HL-60 (cell line): ENCODE measurements at regions not wholly inside any gene's neighbourhood (a gene's known extent, or its start where the extent isn't known, plus 50 kb on each side); places are given as distances from the start of the nearest gene placed in this dataset.

Experiments used
- DNase-seq, 2 experiments: peaks; one replicate each; pipeline ENCODE4 v3.0.0-alpha.2; 2010 to 2020; ENCODE audit warnings: low read depth in 1 of 2, low spot score in 1 of 2
- H3K27ac ChIP-seq: fragments of 250-450 bp; sonication (Bioruptor Pico); replicated peaks from 2 replicates; pipeline ENCODE4 v1.5.1; 2020; ENCODE audit warnings: mild to moderate bottlenecking, moderate library complexity
- H3K27me3 ChIP-seq: fragments of 250-450 bp; sonication (Bioruptor Pico); 2 replicates; pipeline ENCODE4 v1.5.1; 2021; ENCODE audit warnings: mild to moderate bottlenecking, moderate library complexity; ENCODE audit not compliant: insufficient read depth, poor library complexity, severe bottlenecking
- H3K4me3 ChIP-seq: replicated peaks from 2 replicates; pipeline ENCODE4 v1.5.1; 2011; ENCODE audit warnings: mild to moderate bottlenecking, control low read depth, low read length; ENCODE audit not compliant: insufficient read depth
- CTCF ChIP-seq: IDR thresholded peaks from one replicate; pipeline ENCODE4 v1.5.1; 2011; ENCODE audit warnings: low read length, control low read depth, inconsistent platforms; ENCODE audit not compliant: insufficient read depth
- GABPA ChIP-seq: IDR thresholded peaks from 2 replicates; pipeline ENCODE4 v1.6.1; 2012; ENCODE audit warnings: low read depth
- POLR2AphosphoS5 ChIP-seq: IDR thresholded peaks from 2 replicates; pipeline ENCODE4 v1.6.1; 2012; ENCODE audit warnings: low read depth
- SPI1 ChIP-seq: IDR thresholded peaks from 2 replicates; pipeline ENCODE4 v1.6.1; 2012; ENCODE audit warnings: low read depth, mild to moderate bottlenecking, borderline replicate concordance
- TF ChIP-seq, protein P1 (sequence below): IDR thresholded peaks from 2 replicates; pipeline ENCODE4 v1.6.1; 2012; ENCODE audit warnings: low read depth; ENCODE audit not compliant: insufficient replicate concordance

DNA sequence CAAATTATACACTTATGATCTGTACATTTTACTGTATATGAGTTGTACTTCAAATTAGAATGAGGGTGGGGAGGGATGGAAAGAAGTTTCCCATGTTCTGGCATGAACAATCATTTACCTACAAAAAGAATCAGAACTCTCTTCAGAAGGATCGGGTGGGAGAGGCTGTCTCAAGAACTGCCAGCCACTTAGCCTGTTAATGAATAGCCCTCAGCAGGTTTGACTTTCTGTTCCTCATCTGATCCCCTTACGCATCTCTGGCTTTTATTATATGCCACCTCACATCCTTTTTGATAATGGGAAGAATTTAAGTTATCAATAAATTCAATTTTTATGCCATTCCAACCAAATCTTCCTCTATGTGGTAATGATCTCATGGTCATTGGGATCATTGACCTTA is 168.3 kb upstream of the TGFBR2 start:
- H3K27ac ChIP-seq = no peak overlapping the region
- H3K27me3 ChIP-seq = no peaks in the 10 kb centered on the region
- no peak for DNase-seq
- H3K4me3 ChIP-seq = no peak overlapping the region
- TF ChIP-seq CTCF = no peak
- TF ChIP-seq GABPA = no peak

- H3K4me3 ChIP-seq = no peak overlapping the region
- no peak overlapping the region for H3K27ac ChIP-seq
- TF ChIP-seq POLR2AphosphoS5 (no peak), CTCF (no peak), SPI1 (no peak), GABPA (no peak)
- TF ChIP-seq, protein P1, sequence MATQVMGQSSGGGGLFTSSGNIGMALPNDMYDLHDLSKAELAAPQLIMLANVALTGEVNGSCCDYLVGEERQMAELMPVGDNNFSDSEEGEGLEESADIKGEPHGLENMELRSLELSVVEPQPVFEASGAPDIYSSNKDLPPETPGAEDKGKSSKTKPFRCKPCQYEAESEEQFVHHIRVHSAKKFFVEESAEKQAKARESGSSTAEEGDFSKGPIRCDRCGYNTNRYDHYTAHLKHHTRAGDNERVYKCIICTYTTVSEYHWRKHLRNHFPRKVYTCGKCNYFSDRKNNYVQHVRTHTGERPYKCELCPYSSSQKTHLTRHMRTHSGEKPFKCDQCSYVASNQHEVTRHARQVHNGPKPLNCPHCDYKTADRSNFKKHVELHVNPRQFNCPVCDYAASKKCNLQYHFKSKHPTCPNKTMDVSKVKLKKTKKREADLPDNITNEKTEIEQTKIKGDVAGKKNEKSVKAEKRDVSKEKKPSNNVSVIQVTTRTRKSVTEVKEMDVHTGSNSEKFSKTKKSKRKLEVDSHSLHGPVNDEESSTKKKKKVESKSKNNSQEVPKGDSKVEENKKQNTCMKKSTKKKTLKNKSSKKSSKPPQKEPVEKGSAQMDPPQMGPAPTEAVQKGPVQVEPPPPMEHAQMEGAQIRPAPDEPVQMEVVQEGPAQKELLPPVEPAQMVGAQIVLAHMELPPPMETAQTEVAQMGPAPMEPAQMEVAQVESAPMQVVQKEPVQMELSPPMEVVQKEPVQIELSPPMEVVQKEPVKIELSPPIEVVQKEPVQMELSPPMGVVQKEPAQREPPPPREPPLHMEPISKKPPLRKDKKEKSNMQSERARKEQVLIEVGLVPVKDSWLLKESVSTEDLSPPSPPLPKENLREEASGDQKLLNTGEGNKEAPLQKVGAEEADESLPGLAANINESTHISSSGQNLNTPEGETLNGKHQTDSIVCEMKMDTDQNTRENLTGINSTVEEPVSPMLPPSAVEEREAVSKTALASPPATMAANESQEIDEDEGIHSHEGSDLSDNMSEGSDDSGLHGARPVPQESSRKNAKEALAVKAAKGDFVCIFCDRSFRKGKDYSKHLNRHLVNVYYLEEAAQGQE = no peak
Observed at GRCh38 chr3:30439451-30440053, 166.8 kb upstream of the TGFBR2 start.

DNA sequence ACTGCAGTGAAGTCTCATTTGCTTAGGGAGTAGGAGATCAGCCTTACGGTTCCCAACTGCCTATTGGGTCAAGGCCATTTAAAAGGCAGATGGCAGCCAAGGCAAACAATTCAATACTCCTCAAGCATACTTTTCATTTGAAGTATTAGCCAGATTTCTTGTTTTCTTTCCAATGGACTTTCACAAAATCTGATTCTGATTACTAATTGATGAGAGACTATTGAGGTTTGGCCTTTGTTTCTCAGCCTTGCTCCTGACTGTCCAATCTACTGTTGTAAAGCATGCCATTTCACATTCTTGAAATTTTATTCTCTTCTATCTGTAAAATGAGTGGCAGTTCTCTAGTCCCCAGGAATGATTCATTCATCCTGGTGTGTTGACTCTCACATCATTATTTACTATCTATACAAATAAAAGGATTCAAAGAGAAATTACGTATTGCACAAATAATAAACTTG is 166.2 kb upstream of the TGFBR2 start:
- H3K27ac ChIP-seq = no peak overlapping the region
- no peak overlapping the region for H3K4me3 ChIP-seq
- no peak for TF ChIP-seq GABPA
- no peak for TF ChIP-seq POLR2AphosphoS5
- no peak for TF ChIP-seq SPI1
- TF ChIP-seq CTCF = no peak
- TF ChIP-seq, protein P1 = no peak
- DNase-seq = no peak
- H3K27me3 ChIP-seq = no peaks in the 10 kb centered on the region

More at GRCh38 chr3:30439451-30440053, 166.8 kb upstream of the TGFBR2 start:
- DNase-seq = no peak
- no peaks in the 10 kb centered on the region for H3K27me3 ChIP-seq

DNA sequence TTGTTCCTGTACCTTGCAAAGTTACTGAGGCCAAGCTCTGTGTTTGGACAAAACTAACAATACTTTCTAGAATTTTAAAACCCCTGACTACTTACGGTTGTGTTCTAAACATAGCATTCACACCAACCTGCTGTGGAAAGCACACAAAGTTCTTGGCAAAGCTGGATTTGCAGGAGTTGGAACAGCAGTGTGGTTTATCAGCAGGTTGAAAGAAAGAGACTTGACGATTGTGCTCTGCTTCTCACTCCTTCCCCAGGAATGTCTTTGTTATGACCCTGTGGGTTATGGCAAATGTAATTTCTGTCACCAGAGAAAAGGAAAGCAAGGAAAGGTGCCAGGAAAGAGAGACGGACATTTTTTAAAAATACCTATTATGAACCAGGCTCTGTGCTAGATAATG is 165.5 kb upstream of the TGFBR2 start:
- Histone ChIP-seq H3K4me3 (no peak overlapping the region), H3K27me3 (no peaks in the 10 kb centered on the region), H3K27ac (no peak overlapping the region)
- TF ChIP-seq CTCF (no peak), POLR2AphosphoS5 (no peak), GABPA (no peak), SPI1 (no peak)
- TF ChIP-seq, protein P1 = no peak
- no peak for DNase-seq
